Nephron progenitor cell (in vitro differentiated cells): ENCODE measurements at regions not wholly inside any gene's neighbourhood (a gene's known extent, or its start where the extent isn't known, plus 50 kb on each side); places are given as distances from the start of the nearest gene placed in this dataset.

Experiments
- DNase-seq: peaks from one replicate; pipeline ENCODE4 v3.0.0; 2021
- H3K27ac Mint-ChIP-seq: 2 replicates; pipeline ENCODE4 v1.8.0; 2021; ENCODE audit warnings: mild to moderate bottlenecking, moderate library complexity, mixed read lengths
- H3K27me3 Mint-ChIP-seq: 2 replicates; pipeline ENCODE4 v1.8.0; 2021; ENCODE audit warnings: mild to moderate bottlenecking, low read depth, mixed read lengths; ENCODE audit not compliant: poor library complexity
- H3K36me3 Mint-ChIP-seq: 2 replicates; pipeline ENCODE4 v1.8.0; 2021; ENCODE audit warnings: low read depth, mixed read lengths
- H3K4me1 Mint-ChIP-seq: 2 replicates; pipeline ENCODE4 v1.8.0; 2021; ENCODE audit warnings: mixed read lengths
- H3K4me3 Mint-ChIP-seq: 2 replicates; pipeline ENCODE4 v1.8.0; 2021; ENCODE audit warnings: mild to moderate bottlenecking, moderate library complexity, mixed read lengths
- H3K9me3 Mint-ChIP-seq: 2 replicates; pipeline ENCODE4 v1.8.0; 2021; ENCODE audit warnings: mild to moderate bottlenecking, moderate library complexity, mixed read lengths
- TF ChIP-seq, protein P1 (sequence below): fragments of 200-600 bp; sonication (generic); IDR thresholded peaks from 2 replicates; pipeline ENCODE4 v1.5.0; 2021; ENCODE audit warnings: antibody characterized with exemption

DNA sequence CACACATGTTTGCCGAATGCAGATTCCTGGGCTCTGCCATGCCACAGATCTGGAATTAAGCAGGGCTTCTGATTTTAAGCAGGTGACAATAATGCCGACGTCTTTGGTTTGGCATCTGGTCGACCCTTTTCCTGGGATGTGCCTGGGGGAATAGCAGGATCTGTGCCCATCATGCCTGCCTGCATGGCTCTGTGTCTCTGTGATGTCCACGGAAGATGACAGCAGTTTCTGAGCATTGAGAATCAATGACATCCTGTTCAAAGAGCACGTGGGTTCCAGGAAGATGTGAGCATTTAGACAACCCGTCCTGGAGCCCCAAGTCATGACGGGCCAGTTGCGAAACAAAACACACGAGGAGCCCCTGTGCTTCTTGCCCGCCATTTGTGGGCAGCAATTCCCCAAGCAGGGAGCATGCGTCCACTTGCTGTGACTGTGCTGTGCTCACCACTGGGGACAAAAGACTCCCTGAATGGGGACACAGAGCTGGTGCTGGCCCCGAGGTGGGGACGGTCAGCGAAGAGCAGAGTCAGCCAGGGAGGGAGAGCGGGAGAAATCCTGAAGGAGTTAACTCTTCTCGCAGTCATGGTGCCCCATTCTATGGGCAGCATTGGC is 110.1 kb downstream of the ERMARD start:
- Mint-ChIP-seq H3K4me3 (no peak overlapping the region), H3K9me3 (peaks cover 22% of the 10 kb centered on the region), H3K27me3 (peaks cover 8% of the 10 kb centered on the region), H3K36me3 (no peaks in the 10 kb centered on the region), H3K27ac (no peak overlapping the region), H3K4me1 (peaks cover 17% of the 10 kb centered on the region)
- TF ChIP-seq, protein P1, sequence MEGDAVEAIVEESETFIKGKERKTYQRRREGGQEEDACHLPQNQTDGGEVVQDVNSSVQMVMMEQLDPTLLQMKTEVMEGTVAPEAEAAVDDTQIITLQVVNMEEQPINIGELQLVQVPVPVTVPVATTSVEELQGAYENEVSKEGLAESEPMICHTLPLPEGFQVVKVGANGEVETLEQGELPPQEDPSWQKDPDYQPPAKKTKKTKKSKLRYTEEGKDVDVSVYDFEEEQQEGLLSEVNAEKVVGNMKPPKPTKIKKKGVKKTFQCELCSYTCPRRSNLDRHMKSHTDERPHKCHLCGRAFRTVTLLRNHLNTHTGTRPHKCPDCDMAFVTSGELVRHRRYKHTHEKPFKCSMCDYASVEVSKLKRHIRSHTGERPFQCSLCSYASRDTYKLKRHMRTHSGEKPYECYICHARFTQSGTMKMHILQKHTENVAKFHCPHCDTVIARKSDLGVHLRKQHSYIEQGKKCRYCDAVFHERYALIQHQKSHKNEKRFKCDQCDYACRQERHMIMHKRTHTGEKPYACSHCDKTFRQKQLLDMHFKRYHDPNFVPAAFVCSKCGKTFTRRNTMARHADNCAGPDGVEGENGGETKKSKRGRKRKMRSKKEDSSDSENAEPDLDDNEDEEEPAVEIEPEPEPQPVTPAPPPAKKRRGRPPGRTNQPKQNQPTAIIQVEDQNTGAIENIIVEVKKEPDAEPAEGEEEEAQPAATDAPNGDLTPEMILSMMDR, result no peak
- no peak for DNase-seq

DNA sequence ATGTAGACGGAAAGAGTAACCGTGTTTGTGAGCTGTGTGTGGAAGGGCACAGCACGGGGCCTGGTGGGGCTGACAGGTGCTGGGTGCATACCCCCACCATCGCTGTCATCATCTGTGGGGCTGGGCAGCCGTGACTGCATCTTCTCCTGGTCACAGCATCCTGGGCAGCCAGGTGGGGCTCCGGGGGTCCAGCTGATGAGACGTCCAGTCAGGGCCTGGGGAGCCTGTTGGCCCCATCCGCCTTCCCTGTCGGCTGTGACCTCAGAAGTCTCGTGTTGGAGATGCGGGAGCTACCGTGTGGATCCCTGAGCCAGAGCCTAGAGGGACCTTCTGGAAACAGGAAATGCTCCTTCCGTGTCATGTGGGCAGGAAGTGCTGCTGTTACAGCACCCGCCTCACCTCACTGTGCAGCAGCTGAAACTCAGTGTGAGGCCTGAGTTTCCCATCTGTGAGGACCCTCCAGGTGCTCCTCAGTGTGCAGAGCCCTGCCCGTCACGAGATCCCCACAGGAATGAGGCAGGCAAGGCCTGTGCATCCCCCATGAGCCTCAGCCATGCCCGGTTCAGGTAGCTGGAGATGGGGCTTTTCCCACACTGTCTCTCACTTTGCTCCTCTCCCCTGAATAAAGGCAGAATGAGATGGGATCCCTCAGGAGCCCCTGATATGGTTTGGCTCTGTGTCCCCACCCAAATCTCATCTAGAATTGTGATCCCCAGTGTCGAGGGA is 108.7 kb downstream of the ERMARD start:
- peaks cover 33% of the 10 kb centered on the region for H3K9me3 Mint-ChIP-seq
- H3K27me3 Mint-ChIP-seq, result peaks cover 6% of the 10 kb centered on the region
- TF ChIP-seq, protein P1, result no peak
- peaks cover 17% of the 10 kb centered on the region for H3K4me1 Mint-ChIP-seq
- H3K36me3 Mint-ChIP-seq, result no peaks in the 10 kb centered on the region
- H3K27ac Mint-ChIP-seq, result no peak overlapping the region
- H3K4me3 Mint-ChIP-seq, result no peak overlapping the region
- no peak for DNase-seq

DNA sequence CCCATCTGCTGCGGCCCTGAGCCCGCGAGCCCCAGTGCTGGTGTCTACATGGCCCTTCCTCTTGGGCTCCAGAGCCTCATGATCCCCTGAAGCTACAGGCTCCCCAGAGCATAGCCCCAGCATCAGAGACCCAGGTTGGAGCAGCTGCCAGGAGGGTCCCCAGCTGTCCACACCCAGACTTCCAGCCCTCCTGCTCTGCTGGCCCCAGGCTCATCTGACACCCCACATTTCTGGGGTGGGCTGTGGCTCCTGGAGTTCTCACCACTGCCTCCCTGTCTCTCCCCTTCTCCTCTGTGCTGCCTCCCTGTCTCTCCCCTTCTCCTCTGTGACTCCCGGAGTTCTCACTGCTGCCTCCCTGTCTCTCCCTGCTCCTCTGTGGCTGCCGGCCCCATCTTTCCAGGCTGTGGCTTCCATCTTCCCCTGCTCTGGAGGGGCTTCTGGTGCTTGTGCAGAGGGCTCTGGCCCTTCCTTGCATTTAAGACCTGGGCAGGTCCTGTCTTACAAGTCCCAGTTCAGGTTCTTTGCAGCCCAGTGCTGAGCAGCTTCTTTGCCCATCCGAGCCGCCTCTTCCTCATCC is 108.1 kb downstream of the ERMARD start:
- Mint-ChIP-seq H3K4me1 (peaks cover 17% of the 10 kb centered on the region), H3K9me3 (peaks cover 33% of the 10 kb centered on the region), H3K27me3 (peaks cover 6% of the 10 kb centered on the region), H3K4me3 (no peak overlapping the region), H3K27ac (no peak overlapping the region), H3K36me3 (no peaks in the 10 kb centered on the region)
- no peak for DNase-seq
- TF ChIP-seq, protein P1, result no peak

- H3K27ac Mint-ChIP-seq, result no peak overlapping the region
- peaks cover 6% of the 10 kb centered on the region for H3K27me3 Mint-ChIP-seq
- TF ChIP-seq, protein P1, result no peak
Measured at GRCh38 chr6:169858935-169859351, 107.5 kb downstream of the ERMARD start.

GRCh38 chr6:169858293-169858934 is 107.0 kb downstream of the ERMARD start:
- Mint-ChIP-seq H3K27ac (no peak overlapping the region), H3K9me3 (peaks cover 33% of the 10 kb centered on the region), H3K4me3 (no peak overlapping the region)

More at GRCh38 chr6:169858935-169859351, 107.5 kb downstream of the ERMARD start:
- H3K36me3 Mint-ChIP-seq, result no peaks in the 10 kb centered on the region
- H3K4me3 Mint-ChIP-seq, result no peak overlapping the region
- DNase-seq, result no peak
- H3K9me3 Mint-ChIP-seq, result peaks cover 33% of the 10 kb centered on the region
- H3K4me1 Mint-ChIP-seq, result peaks cover 16% of the 10 kb centered on the region

More at GRCh38 chr6:169858293-169858934, 107.0 kb downstream of the ERMARD start:
- TF ChIP-seq, protein P1, result no peak
- Mint-ChIP-seq H3K27me3 (peaks cover 6% of the 10 kb centered on the region), H3K4me1 (peaks cover 11% of the 10 kb centered on the region), H3K36me3 (no peaks in the 10 kb centered on the region)
- DNase-seq, result no peak
